HG02588 (cell line): ENCODE measurements at regions not wholly inside any gene's neighbourhood (a gene's known extent, or its start where the extent isn't known, plus 50 kb on each side); places are given as distances from the start of the nearest gene placed in this dataset.

Source experiments
- ATAC-seq: cut with Tn5 transposase; IDR thresholded peaks from one replicate; pipeline ENCODE4 v1.9.1; 2021; ENCODE audit warnings: mild to moderate bottlenecking, moderate library complexity; ENCODE audit not compliant: unreplicated experiment

DNA sequence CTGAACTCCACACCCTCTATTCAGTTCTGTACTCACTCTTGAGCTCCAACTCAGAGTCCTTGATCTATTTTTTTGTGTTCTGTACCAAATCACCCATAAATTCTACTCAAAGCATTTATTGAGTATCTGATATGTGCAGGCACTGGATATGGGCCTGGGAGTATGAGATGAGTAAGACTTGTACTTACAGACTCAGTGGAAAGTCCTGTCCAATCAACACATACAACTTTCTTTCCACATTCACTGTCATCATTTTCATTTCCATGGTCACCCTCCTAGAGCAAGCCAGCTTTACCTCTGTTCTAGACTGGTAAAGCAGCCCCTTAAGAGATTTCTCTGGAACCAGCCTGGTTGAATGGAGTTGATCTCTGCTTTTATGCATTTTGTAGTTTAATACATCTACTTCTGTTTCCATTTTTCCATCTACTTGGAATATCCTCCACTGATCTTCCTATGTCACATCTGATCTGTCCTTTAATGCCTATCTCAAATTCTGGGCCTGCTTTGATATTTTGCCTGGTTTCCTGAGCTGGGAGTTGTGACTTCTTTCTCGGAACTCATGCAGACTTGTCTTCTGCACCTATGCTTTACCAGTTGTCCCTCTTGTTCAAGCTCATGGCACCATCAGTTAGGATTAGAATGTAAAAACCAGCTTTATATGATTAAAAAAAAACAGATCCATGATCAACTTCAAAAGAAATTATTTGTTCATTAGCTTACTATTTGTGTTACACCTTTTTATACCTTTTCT lies 96.9 kb upstream of the GLS start:
- ATAC-seq: no peak

DNA sequence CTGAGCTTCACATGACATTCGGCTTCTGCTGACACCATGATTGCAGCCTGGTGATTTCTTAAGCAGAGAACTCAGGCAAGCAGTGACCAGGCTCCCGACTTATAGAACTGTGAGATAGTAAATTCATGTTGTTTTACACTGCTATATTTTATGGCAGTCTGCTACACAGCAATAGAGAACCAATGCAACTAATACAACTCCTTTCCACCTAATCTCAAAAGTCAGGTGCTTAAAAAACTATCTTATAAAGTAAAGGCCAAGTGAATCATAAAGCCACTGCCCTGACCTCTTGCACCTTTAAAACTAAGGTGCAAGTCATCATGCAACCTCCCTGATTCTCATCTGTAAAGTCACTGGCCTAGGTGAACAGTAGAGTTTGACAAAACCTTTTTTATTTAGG lies 95.3 kb upstream of the GLS start:
- no peak for ATAC-seq

DNA sequence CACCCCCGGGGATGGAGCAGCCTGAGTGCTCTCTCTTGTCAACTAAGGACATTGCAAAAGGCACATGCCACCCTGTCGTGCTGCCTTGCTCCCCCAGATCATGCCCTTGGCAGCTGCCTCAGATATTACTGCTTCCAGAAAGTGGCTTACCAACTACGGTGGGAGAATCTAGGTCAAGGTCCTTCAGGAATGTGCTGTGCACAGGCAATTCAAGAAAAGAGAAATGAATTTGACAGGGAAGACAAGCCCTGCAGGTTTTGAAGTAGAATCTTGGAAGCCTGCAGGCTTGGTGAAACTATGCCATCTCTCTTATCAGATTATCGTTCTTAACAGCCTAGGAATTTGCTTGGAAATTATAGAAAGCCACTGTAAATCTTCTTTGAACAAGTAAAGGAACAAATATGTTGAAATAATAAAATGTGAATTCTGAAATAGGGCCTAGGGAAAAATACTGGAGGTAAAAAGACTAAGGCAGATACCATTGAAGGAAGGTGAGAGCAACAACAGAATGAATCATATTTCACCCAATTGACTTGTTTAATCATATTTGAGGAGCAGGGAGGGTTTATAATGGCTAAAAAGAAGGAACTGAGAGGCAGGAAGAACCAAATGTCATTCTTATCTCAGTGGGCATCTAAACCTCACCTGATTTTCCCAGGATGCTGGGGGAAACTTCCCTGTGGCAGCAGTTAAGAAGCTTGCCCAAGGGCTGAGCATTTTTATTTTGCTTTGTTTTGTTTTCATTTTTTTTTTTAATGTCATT lies 94.0 kb upstream of the GLS start:
- no peak for ATAC-seq

DNA sequence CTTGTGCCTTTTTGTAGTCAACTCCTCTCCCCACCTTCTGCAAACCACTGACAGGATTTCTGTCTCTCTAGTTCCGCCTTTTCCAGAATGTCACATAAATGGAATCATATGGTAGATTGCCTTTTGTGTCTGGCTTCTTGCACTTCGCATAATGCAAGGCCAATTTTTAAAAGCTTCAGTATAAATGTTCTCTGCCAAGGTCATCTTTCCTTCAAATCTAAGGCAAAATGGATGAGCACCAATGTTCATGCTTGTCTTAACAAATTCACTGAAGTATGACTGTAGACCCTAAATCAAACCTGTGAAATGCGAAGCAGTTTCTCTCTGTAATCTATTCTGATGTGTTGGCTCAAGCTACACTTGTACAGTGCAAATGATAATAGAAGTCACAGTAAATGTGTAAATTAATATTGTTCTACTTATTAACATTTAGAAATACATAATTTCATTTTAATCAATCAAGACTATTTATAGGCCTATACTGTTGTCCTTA lies 92.8 kb upstream of the GLS start:
- no peak for ATAC-seq

DNA sequence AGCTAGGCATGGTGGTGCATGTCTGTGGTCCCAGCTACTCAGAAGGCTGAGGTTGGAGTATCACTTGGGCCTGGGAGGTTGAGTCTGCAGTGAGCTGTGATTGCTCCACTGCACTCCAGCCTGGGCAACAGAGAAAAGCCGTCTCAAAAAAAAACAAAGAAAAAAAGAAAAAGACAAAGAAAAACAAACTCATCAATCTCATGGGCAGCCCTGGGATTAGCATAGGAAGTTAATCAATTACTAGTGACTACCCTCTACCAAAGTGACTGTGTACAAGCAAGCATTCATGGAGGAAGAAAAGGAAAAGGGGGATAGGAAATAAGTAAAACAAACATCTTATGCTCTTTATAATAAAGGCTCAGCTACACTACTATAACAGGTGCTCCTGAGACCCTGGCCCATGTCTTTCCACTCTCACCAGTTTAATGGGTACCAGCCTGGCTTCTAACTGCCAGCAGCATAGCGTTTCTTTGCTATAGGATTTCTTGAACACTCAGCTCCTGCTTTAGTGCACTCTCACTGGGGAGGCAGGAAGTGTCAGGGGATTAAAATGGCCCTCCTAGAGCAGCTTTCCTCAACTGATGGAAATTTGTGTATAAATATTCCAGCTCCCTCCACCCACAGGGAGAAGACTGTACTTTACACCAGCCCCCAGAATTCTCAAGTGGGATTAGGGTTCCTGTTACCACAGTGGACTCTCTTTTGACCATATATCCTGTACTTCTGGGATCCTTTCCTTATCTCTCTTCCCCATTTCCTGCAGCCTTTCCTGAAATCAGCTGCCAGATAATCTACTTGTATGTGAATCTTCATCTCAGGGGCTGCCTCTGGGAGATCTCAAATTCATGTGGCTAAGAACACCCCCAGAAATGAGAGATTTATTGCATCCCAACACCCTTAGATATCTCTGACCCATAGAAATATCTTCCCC lies 91.3 kb upstream of the GLS start:
- ATAC-seq: no peak

DNA sequence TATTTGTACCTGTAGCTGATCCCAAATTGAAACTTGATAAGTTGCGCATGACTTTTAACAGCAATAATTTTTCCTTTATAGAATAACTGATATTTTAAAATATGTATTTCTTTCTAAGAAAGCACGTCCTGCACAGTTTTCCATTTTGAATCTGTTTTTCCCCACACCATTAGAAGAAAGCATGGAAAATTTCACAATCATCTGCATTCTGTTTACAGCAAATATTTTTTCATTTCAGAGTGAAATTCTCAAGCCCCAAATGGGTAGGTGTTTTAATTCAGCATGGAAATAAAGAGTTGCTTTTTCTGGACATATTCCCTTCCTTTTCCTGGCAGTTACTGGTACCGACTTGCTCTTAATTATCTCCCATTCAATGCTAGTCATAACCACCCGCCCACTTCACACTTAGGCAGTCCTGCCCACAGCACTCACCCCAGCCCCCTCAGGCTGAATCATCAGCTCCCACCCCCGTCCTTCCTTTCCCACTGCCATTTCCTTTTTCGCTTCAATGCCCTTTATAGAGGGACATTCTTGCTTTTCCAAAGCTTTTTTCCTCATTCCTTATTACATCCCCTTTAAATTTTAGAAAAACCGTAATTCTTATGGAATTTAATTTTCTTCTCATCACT lies 89.2 kb upstream of the GLS start:
- ATAC-seq: no peak

DNA sequence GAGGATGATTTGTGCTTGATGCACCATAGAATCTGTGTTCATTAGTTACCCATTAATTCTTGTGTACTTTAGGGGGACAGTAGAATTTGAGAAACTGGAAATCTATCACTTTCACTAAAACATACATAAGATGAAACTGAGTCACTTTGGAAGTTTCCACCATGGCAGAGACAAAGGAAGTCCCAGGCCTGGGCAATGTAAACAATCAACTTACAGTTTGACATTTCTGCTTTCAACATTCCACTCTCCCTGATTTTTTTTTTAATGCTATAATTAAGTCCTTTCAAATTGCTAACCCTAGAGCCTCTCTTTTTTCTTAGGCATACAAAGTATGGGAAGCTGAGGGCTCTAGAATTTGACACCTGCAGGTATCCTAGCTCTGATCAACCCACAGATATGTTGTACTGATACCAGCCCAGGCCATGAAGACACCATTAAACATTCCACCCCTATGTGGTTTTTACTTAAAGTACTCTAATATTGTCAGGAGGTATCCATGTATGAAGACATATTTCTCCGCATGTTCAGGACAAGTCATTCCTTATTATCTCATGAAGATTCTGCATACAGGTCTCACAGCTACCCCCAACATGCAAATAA lies 88.5 kb upstream of the GLS start:
- ATAC-seq: no peak

DNA sequence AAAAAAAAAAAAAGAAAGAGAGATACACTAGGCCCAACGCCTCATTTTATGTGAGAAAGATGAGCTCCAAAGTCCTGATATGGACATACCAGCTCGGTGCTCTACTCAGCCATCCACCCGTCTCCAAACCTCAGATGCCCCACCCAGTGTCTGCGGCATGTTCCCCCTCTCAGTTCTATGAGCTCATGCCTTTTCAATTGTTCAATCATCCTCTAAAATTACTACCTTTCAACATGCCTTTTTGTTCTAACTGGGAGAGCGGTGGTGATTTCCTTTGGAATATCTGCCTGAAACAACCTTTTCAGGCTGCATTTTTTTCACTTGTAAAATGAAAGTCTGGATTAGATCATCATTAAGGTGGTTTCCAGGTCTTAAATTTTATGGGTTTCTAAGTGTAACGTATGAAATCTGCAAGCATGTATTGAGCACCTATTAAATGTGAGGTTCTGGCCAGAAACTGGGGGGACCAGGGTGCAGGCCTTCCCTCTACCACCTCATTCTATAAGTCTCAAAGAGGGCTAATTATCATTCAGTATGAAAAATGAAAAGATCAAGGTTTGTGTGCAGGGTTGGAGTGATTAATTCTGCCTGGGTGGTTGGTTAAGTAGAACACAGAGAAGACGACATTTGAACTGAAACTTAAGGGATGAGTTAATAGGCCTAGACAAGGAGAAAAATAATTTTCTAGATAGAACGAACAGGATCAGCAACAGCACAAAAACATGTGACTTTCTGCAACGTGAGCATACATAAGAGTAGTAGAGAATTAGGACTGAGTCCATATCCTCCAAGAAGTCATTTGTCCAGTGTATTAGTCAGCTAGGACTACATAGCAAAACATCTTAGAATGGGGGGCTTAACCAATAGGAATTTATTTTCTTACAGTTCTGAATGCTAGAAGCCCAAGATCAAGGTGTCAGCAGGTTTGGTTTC lies 87.4 kb upstream of the GLS start:
- no peak for ATAC-seq

DNA sequence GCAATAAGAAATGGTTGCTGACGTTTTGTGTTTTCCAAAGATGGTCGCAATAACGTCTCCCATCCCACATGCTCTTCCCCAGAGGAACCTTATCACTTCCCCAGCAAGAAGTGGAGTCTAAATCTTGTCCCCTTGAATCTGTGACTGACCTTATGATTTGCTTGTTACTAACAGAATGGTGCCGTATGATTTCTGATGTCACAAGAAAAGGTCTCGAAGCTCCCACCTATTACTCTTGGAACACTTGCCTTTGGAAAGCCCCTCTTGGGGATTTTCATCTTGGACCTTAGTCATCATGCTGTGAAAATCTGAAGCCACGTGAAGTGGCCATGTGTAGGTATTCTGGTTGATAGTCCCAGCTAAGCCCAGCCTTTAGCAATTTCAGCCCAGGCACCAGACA lies 86.2 kb upstream of the GLS start:
- ATAC-seq: no peak

DNA sequence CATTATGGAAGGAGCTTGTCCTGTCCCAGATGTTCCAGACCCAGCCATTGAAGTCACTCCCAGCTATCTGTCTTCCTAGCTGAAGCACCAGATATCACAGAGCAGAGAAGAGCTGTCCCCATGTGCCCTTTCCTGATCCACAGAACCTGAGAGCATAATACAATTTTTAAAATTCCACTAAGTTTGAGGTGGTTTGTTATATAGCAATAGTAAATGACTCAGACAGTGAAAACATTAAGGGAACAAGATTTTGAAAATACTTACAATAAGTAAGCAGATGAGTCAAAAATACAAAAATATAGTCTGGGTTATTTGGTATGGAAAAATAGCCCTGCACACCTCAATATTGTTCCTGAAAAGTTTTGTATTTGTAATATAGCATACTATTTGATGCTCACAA lies 85.8 kb upstream of the GLS start:
- ATAC-seq: no peak

DNA sequence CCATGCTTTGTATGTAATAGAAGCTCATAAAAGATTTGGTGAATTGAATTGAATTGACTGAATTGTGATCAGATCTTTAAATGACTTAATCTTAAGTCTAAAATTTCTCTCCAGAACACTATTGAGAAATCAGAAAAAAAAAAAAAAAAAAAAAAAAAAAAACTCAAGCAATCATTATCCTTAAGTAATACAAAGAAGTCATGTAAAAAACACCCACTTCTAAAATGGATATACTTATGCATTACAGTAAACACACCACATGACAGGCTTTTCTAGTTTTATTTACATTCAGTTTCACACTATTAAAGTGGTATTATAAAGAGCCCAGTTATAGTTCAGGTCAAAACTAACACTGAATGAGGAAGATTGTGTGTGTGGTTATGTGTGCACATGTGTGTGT lies 84.9 kb upstream of the GLS start:
- no peak for ATAC-seq

DNA sequence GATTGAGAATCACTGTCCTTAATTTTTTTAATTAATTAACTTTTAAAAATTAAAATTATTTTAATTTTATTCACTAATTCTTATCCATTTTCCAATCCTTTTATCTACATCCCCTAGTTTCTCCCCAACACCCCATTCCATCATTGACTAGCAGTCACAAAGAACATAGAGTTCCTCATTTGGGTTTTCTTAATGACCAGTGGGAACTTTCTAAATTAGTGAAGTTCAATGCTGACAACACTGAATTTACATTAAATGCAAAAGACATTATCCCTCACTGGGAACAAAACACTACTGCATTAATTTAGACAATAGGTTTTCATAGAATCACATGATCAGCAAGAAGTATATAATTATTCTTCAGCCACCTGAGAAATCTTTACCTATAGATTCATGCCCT lies 80.6 kb upstream of the GLS start:
- ATAC-seq: no peak

DNA sequence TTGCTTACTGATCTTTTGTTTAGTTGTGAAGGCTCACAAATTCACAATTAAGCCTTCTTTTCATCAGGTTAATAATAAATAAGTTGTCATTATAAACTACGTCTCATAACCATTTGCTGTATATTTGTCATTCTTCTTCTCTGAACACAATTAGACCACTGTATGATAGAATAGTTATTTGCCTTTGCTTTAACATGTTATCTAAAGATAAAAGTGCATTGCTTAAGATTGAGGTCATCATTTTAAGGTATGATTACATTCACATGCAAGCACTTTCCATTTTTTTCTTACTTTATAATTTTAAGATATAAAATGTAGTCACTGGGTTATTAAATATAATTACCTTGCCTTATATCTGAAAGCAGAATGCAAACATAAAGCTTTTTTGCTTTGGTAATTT lies 80.1 kb upstream of the GLS start:
- no peak for ATAC-seq

DNA sequence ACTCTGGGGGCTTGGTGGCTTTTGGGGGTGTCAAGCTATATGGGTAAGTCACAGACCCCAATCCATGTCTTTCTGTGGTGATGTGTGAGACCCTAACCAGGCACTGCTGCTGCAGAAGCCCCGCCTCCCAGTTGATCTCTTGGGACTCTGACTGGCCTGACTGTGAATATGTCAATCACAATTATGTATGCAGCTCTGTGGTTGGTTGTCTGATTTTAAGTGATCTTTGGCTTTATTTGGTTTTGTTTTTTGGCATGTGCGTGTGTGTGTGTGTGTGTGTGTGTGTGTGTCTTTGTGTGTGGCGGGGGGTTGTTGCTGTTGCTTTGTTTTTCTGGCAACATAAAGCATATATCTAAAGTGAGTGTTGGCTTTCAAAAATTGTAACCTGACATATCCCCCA lies 78.5 kb upstream of the GLS start:
- no peak for ATAC-seq

DNA sequence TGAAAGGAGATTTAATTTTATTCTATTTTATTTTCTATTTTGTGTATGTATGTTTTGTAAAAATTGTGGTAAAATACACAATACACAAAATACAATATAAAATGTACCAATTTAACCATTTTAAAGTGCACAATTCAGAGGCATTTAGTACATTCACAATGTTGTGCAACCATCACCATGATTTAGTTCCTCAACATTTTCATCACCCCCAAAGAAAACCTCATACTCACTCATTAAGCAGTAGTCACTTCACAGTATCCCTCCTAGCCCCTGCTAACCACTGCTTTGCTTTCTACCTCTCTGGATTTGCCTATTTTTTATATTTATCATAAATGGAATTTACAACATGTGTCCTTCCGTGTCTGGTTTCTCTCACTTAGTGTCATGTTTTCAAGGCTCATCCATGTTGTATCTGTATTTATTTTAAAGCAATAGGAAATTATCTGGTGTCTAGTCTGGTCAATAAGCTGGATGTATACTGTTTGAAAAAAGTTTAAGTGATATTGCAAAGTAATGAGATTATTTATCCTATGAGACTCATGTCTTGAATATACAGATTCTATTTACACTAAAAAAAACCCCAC lies 77.9 kb upstream of the GLS start:
- no peak for ATAC-seq

DNA sequence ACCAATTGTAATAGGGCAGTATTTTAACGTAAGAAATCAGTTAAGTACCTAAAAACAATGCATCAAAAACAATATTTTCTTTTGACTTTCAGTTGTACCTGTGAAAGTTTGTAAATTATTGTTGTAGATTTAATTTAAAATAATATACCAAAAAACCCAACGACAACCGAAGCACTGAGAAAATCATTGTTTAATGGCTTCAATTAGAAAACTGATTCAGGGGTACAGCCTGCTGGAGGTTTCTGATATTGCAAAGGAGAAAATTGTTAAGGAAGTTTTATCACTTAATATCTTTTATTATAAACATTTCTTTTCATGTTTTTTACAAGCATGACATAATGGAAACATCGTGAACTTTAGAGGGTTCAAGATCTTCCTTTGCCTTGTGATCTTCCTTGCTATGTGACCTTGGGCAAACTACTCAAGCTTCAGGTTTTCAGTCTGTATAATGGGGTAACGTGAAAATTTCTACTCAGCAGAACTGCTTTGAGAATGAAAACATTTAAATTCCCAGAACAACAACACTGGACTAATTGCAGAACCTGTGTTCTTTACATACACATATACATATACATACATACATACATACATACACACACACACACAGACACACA lies 76.3 kb upstream of the GLS start:
- no peak for ATAC-seq

DNA sequence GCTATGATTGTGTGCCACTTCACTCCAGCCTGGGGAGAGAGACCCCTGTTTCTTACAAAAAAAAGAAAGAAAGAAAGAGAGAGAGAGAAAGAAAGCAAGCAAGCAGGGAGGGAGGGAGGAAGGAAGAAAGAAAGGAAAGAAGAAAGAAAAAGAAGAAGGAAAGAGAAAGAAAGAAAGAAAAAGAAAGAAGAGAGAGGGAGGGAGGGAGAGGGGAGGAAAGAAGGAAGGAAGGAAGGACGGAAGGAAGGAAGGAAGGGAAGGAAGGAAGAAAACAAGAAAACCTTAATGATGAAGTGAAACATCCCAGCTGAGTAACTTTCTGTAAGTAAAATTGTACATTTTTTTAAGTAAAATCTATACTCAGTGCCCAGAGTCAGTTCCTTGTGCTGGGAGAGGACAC lies 75.5 kb upstream of the GLS start:
- ATAC-seq: no peak

DNA sequence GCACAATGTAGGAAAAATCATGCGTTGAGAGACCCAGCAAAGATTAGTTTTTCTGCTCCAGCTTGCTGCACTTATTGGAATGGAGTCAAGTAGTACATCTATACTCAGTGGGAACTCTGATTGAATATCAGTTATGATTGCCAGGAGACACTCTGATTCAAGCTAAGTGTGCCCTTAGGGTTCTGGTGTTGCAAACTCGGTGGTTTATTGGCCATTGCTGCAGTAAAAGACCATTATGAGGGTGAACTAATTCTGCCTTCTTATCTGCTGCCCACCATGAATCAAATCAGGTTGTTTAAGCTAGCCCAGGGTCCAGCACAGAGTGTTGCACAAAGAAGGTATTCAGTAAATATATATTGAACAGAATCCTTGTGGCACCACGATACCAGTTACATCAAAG lies 74.8 kb upstream of the GLS start:
- ATAC-seq: no peak

DNA sequence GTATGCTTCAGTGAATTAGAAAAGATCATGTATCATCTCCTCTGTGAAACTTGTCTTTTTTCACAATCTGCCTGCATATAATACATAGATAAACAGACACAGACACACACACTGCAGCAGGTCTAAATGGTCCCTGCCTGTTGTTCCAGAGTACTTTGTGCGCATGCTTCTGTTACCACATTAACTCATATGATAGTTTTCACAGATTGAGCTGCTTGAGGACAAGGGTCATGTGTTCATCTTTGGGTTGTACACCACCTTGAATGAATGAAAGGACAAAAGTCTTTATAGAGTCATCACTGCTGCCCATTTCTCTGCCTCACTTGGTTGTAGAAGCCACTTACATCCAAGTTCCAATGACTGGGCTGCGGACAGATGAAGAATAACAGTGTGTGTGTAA lies 72.7 kb upstream of the GLS start:
- no peak for ATAC-seq
